Gastroesophageal sphincter (tissue), 3 donors: ENCODE measurements at regions not wholly inside any gene's neighbourhood (a gene's known extent, or its start where the extent isn't known, plus 50 kb on each side); places are given as distances from the start of the nearest gene placed in this dataset.

ENCODE experiments used
- POLR2A ChIP-seq, 2 donors: fragments of 450-650 bp; IDR thresholded peaks; one replicate each; pipeline ENCODE4 v1.6.1; 2017; ENCODE audit warnings: antibody characterized with exemption in 2 of 2, mild to moderate bottlenecking in 2 of 2, moderate library complexity in 1 of 2
- TF ChIP-seq, protein P1 (sequence below), 4 experiments: fragments of 200-600 bp in 2 of 4; fragments of 450-650 bp in 2 of 4; sonication (generic) in 1 of 4; IDR thresholded peaks; one replicate each; pipeline ENCODE4 v1.5.1; 2017 to 2019; ENCODE audit warnings: antibody characterized with exemption in 4 of 4, mild to moderate bottlenecking in 2 of 4, moderate library complexity in 2 of 4

DNA sequence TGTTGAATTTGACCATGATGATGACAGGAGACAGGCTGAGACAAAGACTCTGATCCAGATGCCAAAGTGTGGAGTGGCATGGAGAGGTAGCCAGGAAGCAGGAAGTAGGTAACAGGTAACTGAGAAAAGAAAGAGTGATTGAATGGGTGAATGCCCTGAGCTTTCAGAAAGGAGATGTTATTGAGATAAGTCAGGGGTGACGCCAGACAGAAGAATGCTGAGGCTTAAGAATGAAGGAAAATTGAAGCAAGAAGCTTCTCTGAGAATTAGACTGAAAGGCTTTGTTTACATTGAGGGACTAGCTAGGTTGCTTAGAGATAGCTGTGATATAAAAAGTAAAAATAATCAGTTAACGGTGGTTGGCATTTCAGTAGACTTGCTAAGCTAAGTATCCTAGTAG lies 165.7 kb downstream of the PSAT1 start:
- TF ChIP-seq, protein P1, sequence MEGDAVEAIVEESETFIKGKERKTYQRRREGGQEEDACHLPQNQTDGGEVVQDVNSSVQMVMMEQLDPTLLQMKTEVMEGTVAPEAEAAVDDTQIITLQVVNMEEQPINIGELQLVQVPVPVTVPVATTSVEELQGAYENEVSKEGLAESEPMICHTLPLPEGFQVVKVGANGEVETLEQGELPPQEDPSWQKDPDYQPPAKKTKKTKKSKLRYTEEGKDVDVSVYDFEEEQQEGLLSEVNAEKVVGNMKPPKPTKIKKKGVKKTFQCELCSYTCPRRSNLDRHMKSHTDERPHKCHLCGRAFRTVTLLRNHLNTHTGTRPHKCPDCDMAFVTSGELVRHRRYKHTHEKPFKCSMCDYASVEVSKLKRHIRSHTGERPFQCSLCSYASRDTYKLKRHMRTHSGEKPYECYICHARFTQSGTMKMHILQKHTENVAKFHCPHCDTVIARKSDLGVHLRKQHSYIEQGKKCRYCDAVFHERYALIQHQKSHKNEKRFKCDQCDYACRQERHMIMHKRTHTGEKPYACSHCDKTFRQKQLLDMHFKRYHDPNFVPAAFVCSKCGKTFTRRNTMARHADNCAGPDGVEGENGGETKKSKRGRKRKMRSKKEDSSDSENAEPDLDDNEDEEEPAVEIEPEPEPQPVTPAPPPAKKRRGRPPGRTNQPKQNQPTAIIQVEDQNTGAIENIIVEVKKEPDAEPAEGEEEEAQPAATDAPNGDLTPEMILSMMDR (IDR thresholded peaks at IDR 0.05): no peak
- TF ChIP-seq POLR2A (IDR thresholded peaks at IDR 0.05): no peak
